HFF-Myc (cell line): ENCODE measurements at regions not wholly inside any gene's neighbourhood (a gene's known extent, or its start where the extent isn't known, plus 50 kb on each side); places are given as distances from the start of the nearest gene placed in this dataset.

Source experiments
- DNase-seq: peaks from one replicate; pipeline ENCODE4 v3.0.0-alpha.2; 2011; ENCODE audit warnings: low read depth; ENCODE audit errors: extremely low read depth
- H3K4me3 ChIP-seq: replicated peaks from 2 replicates; pipeline ENCODE4 v1.5.1; 2011; ENCODE audit warnings: low read depth, mild to moderate bottlenecking, control low read depth, low read length
- CTCF ChIP-seq: IDR thresholded peaks from 2 replicates; pipeline ENCODE4 v1.5.1; 2012; ENCODE audit warnings: mild to moderate bottlenecking, low read depth, low read length, control low read depth; ENCODE audit errors: missing control alignments

GRCh38 chr9:81476813-81477490 lies 212.4 kb downstream of the TLE1 start:
- no peak for TF ChIP-seq CTCF
- no peak overlapping the region for H3K4me3 ChIP-seq
- DNase-seq: no peak

GRCh38 chr9:81474792-81475191 lies 214.6 kb downstream of the TLE1 start:
- no peak for TF ChIP-seq CTCF
- H3K4me3 ChIP-seq: no peak overlapping the region
- no peak for DNase-seq

- DNase-seq: no peak
- TF ChIP-seq CTCF: no peak
- no peak overlapping the region for H3K4me3 ChIP-seq
Observed at GRCh38 chr9:81474125-81474524, 215.2 kb downstream of the TLE1 start.

- no peak overlapping the region for H3K4me3 ChIP-seq
- no peak for DNase-seq
- TF ChIP-seq CTCF: no peak
Observed at GRCh38 chr9:81473708-81474107, 215.6 kb downstream of the TLE1 start.

- TF ChIP-seq CTCF: no peak
- DNase-seq: no peak
- no peak overlapping the region for H3K4me3 ChIP-seq
Observed at GRCh38 chr9:81473206-81473605, 216.1 kb downstream of the TLE1 start.

- no peak overlapping the region for H3K4me3 ChIP-seq
- no peak for DNase-seq
- no peak for TF ChIP-seq CTCF
Observed at GRCh38 chr9:81472701-81473100, 216.6 kb downstream of the TLE1 start.

GRCh38 chr9:81470864-81471263 lies 218.5 kb downstream of the TLE1 start:
- no peak overlapping the region for H3K4me3 ChIP-seq
- TF ChIP-seq CTCF: no peak
- DNase-seq: no peak
